SU-DHL-6 (cell line): ENCODE measurements at regions not wholly inside any gene's neighbourhood (a gene's known extent, or its start where the extent isn't known, plus 50 kb on each side); places are given as distances from the start of the nearest gene placed in this dataset.

Source experiments
- EZH2phosphoT487 ChIP-seq: fragments of 200-600 bp; sonication (generic), shearing (Covaris generic); conservative IDR thresholded peaks from 2 replicates; pipeline ENCODE4 v1.6.1; 2018; ENCODE audit warnings: mild to moderate bottlenecking, antibody characterized with exemption, low read length, moderate library complexity, mixed read lengths
- TF ChIP-seq, protein P1 (sequence below): fragments of 200-600 bp; sonication (generic); IDR thresholded peaks from one replicate; pipeline ENCODE4 v1.5.1; 2017; ENCODE audit warnings: antibody characterized with exemption, mild to moderate bottlenecking, low read length, moderate library complexity; ENCODE audit not compliant: insufficient read depth, poor library complexity, severe bottlenecking

DNA sequence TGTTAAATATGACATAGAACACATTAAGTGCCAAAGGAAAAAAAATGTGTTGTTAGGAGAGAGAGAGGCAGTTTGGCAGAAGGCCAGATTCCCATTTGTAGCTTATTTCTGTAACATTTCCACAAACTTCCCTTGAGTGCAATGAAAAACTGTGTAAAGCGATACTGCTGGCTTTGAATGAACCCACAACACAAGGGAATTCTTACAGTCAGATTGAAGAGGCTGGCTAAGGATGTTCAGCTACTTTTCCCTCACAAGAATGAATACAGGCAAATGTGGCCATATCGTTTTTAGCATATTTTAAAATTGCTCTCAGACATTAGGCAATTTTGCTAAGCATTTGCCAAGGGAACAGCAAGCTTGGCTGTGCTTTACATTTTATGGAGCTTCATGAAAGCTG lies 614.1 kb upstream of the FZD8 start:
- TF ChIP-seq, protein P1, sequence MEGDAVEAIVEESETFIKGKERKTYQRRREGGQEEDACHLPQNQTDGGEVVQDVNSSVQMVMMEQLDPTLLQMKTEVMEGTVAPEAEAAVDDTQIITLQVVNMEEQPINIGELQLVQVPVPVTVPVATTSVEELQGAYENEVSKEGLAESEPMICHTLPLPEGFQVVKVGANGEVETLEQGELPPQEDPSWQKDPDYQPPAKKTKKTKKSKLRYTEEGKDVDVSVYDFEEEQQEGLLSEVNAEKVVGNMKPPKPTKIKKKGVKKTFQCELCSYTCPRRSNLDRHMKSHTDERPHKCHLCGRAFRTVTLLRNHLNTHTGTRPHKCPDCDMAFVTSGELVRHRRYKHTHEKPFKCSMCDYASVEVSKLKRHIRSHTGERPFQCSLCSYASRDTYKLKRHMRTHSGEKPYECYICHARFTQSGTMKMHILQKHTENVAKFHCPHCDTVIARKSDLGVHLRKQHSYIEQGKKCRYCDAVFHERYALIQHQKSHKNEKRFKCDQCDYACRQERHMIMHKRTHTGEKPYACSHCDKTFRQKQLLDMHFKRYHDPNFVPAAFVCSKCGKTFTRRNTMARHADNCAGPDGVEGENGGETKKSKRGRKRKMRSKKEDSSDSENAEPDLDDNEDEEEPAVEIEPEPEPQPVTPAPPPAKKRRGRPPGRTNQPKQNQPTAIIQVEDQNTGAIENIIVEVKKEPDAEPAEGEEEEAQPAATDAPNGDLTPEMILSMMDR, result no peak
- TF ChIP-seq EZH2phosphoT487, result no peak
